Stimulated activated CD4-positive, alpha-beta T cell treated with anti-CD3 and anti-CD28 coated beads, Interleukin-4, amount 100 ng/mL, for 48 hours (primary cell): ENCODE measurements at regions not wholly inside any gene's neighbourhood (a gene's known extent, or its start where the extent isn't known, plus 50 kb on each side); places are given as distances from the start of the nearest gene placed in this dataset.
"Not testable (repeated sequence)": the region's sequence is repeated elsewhere in the genome, so short reads cannot be mapped to it uniquely, and the experiment has no call there.

Experiments
- DNase-seq, 2 donors: peaks; one replicate each; pipeline ENCODE4 v3.0.0-alpha.2; 2020; ENCODE audit warnings: low read depth in 2 of 2

- no peak for DNase-seq
These were observed 158.6 kb downstream of the SAMD5 start for GRCh38 chr6:147667082-147667481.

DNA sequence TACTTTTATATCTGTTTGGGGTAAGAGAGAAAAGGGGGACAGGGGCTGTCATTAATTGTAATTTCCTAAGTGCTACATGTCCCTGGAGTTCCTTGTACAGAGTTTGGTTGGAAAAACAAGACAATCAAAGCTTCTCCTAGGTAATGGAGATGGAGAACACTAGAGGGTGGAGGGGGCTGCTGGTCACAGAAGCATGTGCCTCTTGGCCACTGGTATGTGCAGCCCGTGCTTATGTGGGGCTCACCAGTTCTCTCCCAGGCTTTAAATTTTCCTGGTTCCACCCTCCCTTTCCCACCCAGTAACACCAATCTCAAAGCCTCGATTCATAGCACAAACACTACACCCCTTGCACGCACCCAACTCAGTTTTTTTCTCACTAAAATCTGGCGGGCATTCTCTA lies 165.6 kb downstream of the SAMD5 start:
- no peak for DNase-seq

GRCh38 chr6:147674794-147675193 lies 166.3 kb downstream of the SAMD5 start:
- DNase-seq = no peak

GRCh38 chr6:147675281-147675680 lies 166.8 kb downstream of the SAMD5 start:
- no peak for DNase-seq

GRCh38 chr6:147676495-147677199 lies 168.2 kb downstream of the SAMD5 start:
- no peak for DNase-seq

GRCh38 chr6:147677647-147678046 lies 169.2 kb downstream of the SAMD5 start:
- DNase-seq = no peak

- no peak for DNase-seq
These were observed 169.8 kb downstream of the SAMD5 start for GRCh38 chr6:147678253-147678652.

GRCh38 chr6:147684906-147685305 lies 176.4 kb downstream of the SAMD5 start:
- DNase-seq = no peak

GRCh38 chr6:147689398-147689797 lies 180.9 kb downstream of the SAMD5 start:
- DNase-seq = no peak

DNA sequence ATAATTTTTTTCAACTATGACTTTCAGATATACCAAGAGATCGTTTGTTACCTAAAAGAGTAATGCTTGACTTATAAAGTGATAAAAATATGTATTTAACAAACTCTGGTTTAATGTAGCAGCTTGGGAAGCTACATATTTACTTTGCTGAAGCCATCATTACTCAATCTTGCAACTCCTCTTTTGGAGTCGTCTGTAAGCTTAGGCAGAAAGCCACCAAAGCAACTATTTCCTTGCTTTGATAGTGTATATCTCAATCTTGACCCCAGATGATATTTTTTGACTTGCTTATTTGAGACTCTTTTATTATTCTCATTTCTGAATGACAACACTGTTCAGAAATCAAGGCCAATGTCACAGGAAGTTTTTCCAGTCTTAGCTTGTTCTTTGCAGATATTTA lies 183.0 kb downstream of the SAMD5 start:
- no peak for DNase-seq

- DNase-seq = no peak
These were observed 184.7 kb downstream of the SAMD5 start for GRCh38 chr6:147693181-147693580.

DNA sequence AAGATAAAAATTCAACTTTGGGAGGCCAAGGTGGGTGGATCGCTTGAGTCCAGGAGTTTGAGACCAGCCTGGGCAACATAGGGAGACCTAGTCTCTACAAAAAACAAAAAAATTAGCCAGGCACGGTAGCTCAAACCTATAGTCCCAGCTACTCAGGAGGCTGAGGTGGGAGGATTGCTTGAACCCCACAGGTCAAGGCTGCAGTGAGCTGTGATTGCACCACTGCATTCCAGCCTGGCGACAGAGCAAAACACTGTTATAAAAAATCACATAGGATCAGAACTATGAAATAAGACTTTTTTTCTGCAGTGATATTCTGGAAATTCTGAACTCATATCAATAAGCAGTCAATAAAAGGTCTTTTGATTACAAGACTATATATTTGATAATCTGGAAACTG lies 186.1 kb downstream of the SAMD5 start:
- not testable (repeated sequence) for DNase-seq

DNA sequence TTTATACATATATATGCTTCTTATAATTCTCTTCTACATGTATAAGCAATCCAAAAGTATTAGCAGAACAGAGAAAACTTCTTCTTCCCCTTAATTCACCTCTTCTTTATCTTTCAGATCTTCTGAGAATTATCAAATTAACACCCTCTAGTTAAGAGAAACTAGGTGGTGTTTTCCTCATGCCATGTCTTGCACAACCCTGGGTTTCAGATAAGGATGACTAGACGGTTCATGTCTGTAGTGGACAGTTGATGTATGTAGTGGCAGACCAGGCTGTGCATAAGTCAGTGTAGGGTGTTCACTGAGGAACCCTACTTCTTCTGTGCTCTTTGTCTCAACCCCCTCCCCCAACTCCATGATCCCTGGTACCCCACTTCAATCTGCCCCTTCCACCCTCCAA lies 187.3 kb downstream of the SAMD5 start:
- DNase-seq = no peak

DNA sequence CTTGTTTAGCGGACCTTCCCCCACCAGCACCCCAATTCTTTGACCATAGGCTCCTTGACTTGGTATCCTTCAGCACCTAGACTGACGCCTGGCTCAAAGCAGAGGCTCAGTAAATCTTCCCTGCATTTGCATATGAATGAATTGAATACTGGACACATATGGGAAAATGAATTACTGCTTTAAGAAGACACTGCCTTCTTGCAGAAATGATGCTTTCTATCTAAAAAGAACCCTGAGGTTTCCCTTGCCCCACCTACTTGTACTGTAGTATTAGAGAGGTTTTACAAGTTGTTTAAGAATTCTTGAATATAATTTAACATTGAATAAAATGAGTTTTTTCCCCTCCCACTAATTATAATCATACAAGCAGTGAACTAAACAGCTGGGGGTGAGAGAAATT lies 190.7 kb downstream of the SAMD5 start:
- DNase-seq = no peak

DNA sequence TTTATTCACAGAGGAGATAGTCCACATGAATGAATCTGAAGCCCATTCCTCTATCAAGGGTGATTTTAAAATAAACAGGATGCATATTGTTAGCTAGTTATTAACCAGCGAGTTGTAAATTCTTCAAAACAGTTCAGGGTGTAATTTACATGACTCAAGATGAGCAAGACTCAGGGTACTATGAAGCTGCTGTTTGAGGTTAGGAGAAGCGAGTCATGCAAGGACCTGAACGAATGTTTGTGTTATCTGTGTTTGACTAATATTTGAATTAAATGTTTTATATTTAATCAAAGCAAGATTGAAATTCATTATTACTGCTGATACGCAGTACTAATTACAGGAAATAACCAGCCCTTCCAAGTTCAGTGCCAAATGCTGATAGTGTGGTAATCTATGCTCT lies 191.1 kb downstream of the SAMD5 start:
- no peak for DNase-seq

- no peak for DNase-seq
These were observed 192.1 kb downstream of the SAMD5 start for GRCh38 chr6:147700436-147701209.

GRCh38 chr6:147704691-147705090 lies 196.2 kb downstream of the SAMD5 start:
- no peak for DNase-seq

DNA sequence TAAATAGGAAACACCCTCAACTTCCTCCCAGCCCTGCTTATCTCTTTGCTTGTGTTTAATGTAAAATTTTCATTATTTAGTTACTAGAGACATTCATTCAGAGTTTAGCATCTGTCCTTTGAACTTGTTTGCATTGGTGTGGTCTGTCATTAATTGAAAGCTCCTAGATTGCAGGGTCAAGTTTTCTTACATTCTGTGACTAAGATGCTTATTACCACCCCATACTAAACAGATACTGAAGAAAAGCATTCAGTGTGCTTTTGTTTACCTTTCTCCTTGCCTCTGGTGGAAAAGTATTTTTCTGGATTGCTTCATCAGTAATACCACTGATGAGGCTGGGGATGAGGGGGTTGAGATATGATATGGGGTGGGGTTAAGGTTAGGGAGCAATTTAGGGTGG lies 199.0 kb downstream of the SAMD5 start:
- no peak for DNase-seq

DNA sequence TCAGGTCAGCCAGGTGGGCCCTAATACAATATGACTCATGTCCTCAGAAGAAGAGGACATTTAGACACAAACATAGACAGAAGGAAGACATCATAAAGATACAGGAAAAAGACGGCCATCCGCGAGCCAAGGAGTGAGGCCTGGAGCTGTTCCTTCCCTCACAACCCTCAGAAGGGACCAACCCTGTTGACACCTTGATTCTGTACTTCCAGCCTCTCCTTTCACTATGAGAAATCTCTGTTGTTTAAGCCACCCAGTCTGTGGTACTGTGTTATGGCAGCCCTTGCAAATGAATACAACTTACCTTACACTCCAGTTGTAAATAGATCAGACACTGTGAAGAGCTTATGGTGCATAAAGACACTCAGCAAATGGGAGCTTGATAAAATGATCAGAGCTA lies 199.7 kb downstream of the SAMD5 start:
- no peak for DNase-seq

DNA sequence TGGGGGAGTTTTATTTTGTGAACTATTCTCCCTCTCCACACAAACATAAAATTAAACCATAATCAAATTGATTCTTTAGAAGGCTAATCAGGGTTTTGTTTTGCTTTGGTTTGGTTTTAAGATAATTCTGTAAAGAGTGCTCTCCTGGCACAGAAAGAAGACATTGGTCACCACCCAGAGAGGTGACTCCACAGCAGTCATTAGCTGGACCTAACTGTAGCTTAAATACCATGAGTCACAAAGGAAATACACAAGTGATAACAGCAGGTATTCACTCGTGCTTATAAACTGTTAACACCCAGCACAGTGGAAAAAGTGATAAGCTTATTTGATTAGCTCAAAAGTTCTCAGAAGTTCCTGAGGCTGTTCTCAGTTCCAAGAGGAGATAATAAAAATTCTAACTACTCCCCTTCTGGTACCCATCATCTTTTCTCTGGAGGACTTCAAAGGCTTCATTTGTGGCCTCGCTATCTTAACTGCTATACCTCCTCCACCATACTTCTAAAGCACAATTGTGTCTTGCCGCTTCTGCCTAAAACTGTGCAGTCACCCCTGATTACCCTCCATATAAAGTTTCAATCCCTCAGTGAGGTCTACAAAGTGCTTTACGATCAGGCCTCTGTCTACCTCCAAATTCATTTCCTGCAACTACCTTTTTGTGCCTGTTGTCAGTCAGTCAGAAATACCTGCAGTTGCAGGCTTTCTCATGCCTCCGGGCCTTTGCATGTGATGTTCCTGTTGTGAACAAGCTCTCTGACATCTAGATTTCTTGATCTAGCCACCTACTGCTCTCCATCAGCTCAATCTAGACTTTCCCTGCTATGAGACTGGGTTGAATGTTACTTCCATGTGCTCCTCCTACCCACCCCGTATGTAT lies 201.1 kb downstream of the SAMD5 start:
- DNase-seq = no peak

- no peak for DNase-seq
These were observed 202.4 kb downstream of the SAMD5 start for GRCh38 chr6:147710890-147711289.

- DNase-seq = no peak
These were observed 203.0 kb downstream of the SAMD5 start for GRCh38 chr6:147711476-147711875.
